Endodermal cell (in vitro differentiated cells): ENCODE measurements at regions not wholly inside any gene's neighbourhood (a gene's known extent, or its start where the extent isn't known, plus 50 kb on each side); places are given as distances from the start of the nearest gene placed in this dataset.
A peak's percentile ranks its signal among the peaks of the same experiment; 100 is the strongest.

Source experiments
- DNase-seq: peaks from one replicate; pipeline ENCODE4 v3.0.0-alpha.2; 2017
- H3K27ac ChIP-seq: 2 replicates; pipeline ENCODE4 v1.5.1; 2013; ENCODE audit warnings: mild to moderate bottlenecking, low read depth, low read length, moderate library complexity
- H3K27me3 ChIP-seq: 2 replicates; pipeline ENCODE4 v1.6.1; 2013; ENCODE audit warnings: mild to moderate bottlenecking, low read length, moderate library complexity; ENCODE audit not compliant: insufficient read depth, control insufficient read depth, poor library complexity, severe bottlenecking
- H3K36me3 ChIP-seq: 2 replicates; pipeline ENCODE4 v1.7.0; 2013; ENCODE audit warnings: mild to moderate bottlenecking, low read length, moderate library complexity; ENCODE audit not compliant: control insufficient read depth, insufficient read depth
- H3K4me1 ChIP-seq: one replicate; pipeline ENCODE4 v1.7.0; 2013; ENCODE audit warnings: low read length; ENCODE audit not compliant: control insufficient read depth, insufficient read depth
- H3K4me3 ChIP-seq: 2 replicates; pipeline ENCODE4 v1.5.1; 2013; ENCODE audit warnings: mild to moderate bottlenecking, low read length, moderate library complexity
- H3K9ac ChIP-seq: 2 replicates; pipeline ENCODE4 v1.6.1; 2013; ENCODE audit warnings: mild to moderate bottlenecking, low read length, moderate library complexity; ENCODE audit not compliant: poor library complexity, severe bottlenecking; ENCODE audit errors: extremely low read depth
- H3K9me3 ChIP-seq: 2 replicates; pipeline ENCODE4 v1.6.1; 2013; ENCODE audit warnings: mild to moderate bottlenecking, low read length, moderate library complexity; ENCODE audit not compliant: control insufficient read depth
- H3K27ac Mint-ChIP-seq: 2 replicates; pipeline ENCODE4 v1.8.0; 2020; ENCODE audit warnings: mixed read lengths
- H3K27me3 Mint-ChIP-seq: 2 replicates; pipeline ENCODE4 v1.8.0; 2021; ENCODE audit warnings: mild to moderate bottlenecking, mixed read lengths; ENCODE audit not compliant: insufficient read depth
- H3K36me3 Mint-ChIP-seq: 2 replicates; pipeline ENCODE4 v1.8.0; 2020; ENCODE audit warnings: low read depth, mixed read lengths
- H3K4me1 Mint-ChIP-seq: 2 replicates; pipeline ENCODE4 v1.8.0; 2020; ENCODE audit warnings: mixed read lengths
- H3K4me3 Mint-ChIP-seq: 2 replicates; pipeline ENCODE4 v1.8.0; 2020; ENCODE audit warnings: mild to moderate bottlenecking, moderate library complexity, mixed read lengths
- H3K9me3 Mint-ChIP-seq: 2 replicates; pipeline ENCODE4 v1.8.0; 2020; ENCODE audit warnings: mild to moderate bottlenecking, mixed read lengths
- WGBS, 2 experiments: methylation state at CpG; one replicate each; pipeline versions ENCODE4 v1.1.5 to v1.1.7; 2013; ENCODE audit warnings: missing lambda C conversion rate in 2 of 2, mixed read lengths in 1 of 2; ENCODE audit not compliant: insufficient coverage in 1 of 2, insufficient read length in 1 of 2; 5-methylcytosine and 5-hydroxymethylcytosine counted together
- TF ChIP-seq, protein P1 (sequence below): fragments of 200-600 bp; sonication (generic); conservative IDR thresholded peaks from 2 replicates; pipeline ENCODE4 v1.5.0; 2021; ENCODE audit warnings: antibody characterized with exemption, mild to moderate bottlenecking

GRCh38 chr4:3836406-3836755, 70.2 kb downstream of the ADRA2C start:
- Histone ChIP-seq H3K27ac (no peak overlapping the region), H3K27me3 (no peaks in the 10 kb centered on the region), H3K9me3 (no peaks in the 10 kb centered on the region), H3K36me3 (no peaks in the 10 kb centered on the region), H3K4me1 (peaks cover 4% of the 10 kb centered on the region), H3K9ac (no peak overlapping the region), H3K4me3 (no peak overlapping the region)
- Mint-ChIP-seq H3K36me3 (no peaks in the 10 kb centered on the region), H3K9me3 (peaks cover 6% of the 10 kb centered on the region), H3K4me3 (no peak overlapping the region), H3K27ac (no peak overlapping the region), H3K27me3 (peaks cover 22% of the 10 kb centered on the region), H3K4me1 (peaks cover 9% of the 10 kb centered on the region)
- DNase-seq, result no peak
- 47 to 49% methylated on average over 9 to 10 of the region's 10 CpGs for WGBS, 2 experiments
- TF ChIP-seq, protein P1, sequence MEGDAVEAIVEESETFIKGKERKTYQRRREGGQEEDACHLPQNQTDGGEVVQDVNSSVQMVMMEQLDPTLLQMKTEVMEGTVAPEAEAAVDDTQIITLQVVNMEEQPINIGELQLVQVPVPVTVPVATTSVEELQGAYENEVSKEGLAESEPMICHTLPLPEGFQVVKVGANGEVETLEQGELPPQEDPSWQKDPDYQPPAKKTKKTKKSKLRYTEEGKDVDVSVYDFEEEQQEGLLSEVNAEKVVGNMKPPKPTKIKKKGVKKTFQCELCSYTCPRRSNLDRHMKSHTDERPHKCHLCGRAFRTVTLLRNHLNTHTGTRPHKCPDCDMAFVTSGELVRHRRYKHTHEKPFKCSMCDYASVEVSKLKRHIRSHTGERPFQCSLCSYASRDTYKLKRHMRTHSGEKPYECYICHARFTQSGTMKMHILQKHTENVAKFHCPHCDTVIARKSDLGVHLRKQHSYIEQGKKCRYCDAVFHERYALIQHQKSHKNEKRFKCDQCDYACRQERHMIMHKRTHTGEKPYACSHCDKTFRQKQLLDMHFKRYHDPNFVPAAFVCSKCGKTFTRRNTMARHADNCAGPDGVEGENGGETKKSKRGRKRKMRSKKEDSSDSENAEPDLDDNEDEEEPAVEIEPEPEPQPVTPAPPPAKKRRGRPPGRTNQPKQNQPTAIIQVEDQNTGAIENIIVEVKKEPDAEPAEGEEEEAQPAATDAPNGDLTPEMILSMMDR, result no peak

- H3K9me3 ChIP-seq, result no peaks in the 10 kb centered on the region
- H3K9ac ChIP-seq, result no peak overlapping the region
- peaks cover 4% of the 10 kb centered on the region for H3K4me1 ChIP-seq
- no peaks in the 10 kb centered on the region for H3K36me3 Mint-ChIP-seq
- peak; percentile 95 for DNase-seq
- TF ChIP-seq, protein P1, result no peak
- H3K27ac ChIP-seq, result no peak overlapping the region
- peaks cover 6% of the 10 kb centered on the region for H3K9me3 Mint-ChIP-seq
- H3K27me3 Mint-ChIP-seq, result peaks cover 22% of the 10 kb centered on the region
- no peaks in the 10 kb centered on the region for H3K36me3 ChIP-seq
- 60 to 66% methylated on average over 6 to 14 of the region's 14 CpGs for WGBS, 2 experiments
- no peak overlapping the region for H3K4me3 ChIP-seq
- peaks cover 11% of the 10 kb centered on the region for H3K4me1 Mint-ChIP-seq
- H3K27ac Mint-ChIP-seq, result no peak overlapping the region
- no peaks in the 10 kb centered on the region for H3K27me3 ChIP-seq
- H3K4me3 Mint-ChIP-seq, result no peak overlapping the region
Measured at GRCh38 chr4:3836756-3837601, 70.8 kb downstream of the ADRA2C start.

DNA sequence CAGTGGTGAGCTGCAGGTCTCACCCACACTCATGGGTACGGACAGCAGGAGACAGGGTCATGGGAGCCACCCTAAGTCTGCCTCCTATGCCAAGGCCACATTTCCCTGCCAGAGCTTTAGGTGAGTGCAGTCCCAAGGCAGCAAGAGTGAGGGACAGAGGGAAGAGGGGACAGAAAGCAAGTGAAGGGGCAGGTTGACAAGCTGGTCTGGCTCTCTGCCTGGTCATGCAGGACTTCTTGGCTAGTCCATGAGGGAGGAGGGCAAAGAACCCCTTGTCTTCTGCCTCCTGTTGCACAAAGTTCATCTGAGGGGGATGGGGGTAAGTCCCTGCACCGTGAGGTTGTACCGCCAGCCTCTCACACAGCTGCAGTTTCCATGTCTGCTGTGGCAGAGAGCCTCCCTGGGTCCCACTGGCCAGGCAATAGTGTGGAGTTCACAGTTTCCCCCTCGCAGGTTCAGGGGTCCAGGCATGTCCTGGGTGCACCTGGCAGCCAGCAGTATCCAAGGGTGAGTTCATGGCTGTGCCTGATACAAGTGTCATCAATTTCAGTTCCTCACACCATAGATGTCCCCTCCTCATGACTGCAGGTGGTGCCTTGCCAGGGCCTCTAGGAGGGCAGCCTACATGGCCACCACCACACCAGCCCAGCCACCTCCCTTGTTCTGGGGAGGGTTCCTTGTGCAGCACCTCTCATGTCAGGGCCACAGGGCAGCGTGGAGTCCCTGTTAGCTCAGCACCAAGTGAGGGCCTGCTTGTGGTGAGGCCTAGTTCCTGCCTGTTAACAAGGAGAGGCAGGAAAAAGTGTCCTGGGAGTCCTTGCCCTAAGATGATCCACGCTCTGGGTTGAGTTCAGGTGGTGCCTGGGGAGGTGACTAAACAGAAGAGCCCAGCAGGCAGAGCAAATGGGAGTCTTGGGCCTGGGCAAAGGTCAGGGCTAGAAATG, 72.5 kb downstream of the ADRA2C start:
- H3K4me1 Mint-ChIP-seq, result peaks cover 17% of the 10 kb centered on the region
- DNase-seq, result no peak
- no peak overlapping the region for H3K27ac Mint-ChIP-seq
- WGBS, 2 experiments, result 89 to 98% methylated on average over 6 of the region's 6 CpGs
- Histone ChIP-seq H3K27me3 (no peaks in the 10 kb centered on the region), H3K9me3 (no peaks in the 10 kb centered on the region), H3K4me1 (peaks cover 8% of the 10 kb centered on the region), H3K4me3 (no peak overlapping the region), H3K27ac (no peak overlapping the region), H3K36me3 (no peaks in the 10 kb centered on the region), H3K9ac (no peak overlapping the region)
- H3K27me3 Mint-ChIP-seq, result peaks cover 20% of the 10 kb centered on the region
- H3K36me3 Mint-ChIP-seq, result no peaks in the 10 kb centered on the region
- TF ChIP-seq, protein P1, result no peak
- H3K9me3 Mint-ChIP-seq, result peaks cover 6% of the 10 kb centered on the region
- no peak overlapping the region for H3K4me3 Mint-ChIP-seq
